Mesenchymal stem cell (in vitro differentiated cells and primary cell): ENCODE measurements at regions not wholly inside any gene's neighbourhood (a gene's known extent, or its start where the extent isn't known, plus 50 kb on each side); places are given as distances from the start of the nearest gene placed in this dataset.

ENCODE experiments used
- DNase-seq: peaks from one replicate; pipeline ENCODE4 v3.0.0-alpha.2; 2013
- H2AFZ ChIP-seq: one replicate; pipeline ENCODE4 v1.6.1; 2013; ENCODE audit warnings: low read depth, mild to moderate bottlenecking, control low read depth, inconsistent platforms, low read length, moderate library complexity
- H2AK5ac ChIP-seq: 2 replicates; pipeline ENCODE4 v1.6.1; 2013; ENCODE audit warnings: low read length, moderate library complexity, mild to moderate bottlenecking, inconsistent platforms; ENCODE audit not compliant: severe bottlenecking
- H2BK120ac ChIP-seq: one replicate; pipeline ENCODE4 v1.6.1; 2013; ENCODE audit warnings: low read depth, mild to moderate bottlenecking, inconsistent platforms, low read length, moderate library complexity
- H2BK12ac ChIP-seq, 2 experiments: one replicate each; pipeline ENCODE4 v1.6.1; 2013; ENCODE audit warnings: inconsistent platforms in 2 of 2, low read length in 2 of 2, mild to moderate bottlenecking in 2 of 2, moderate library complexity in 2 of 2, control low read depth in 1 of 2
- H2BK15ac ChIP-seq: one replicate; pipeline ENCODE4 v1.6.1; 2013; ENCODE audit warnings: mild to moderate bottlenecking, low read depth, inconsistent platforms; ENCODE audit not compliant: poor library complexity, severe bottlenecking
- H2BK5ac ChIP-seq: 2 replicates; pipeline ENCODE4 v1.6.1; 2013; ENCODE audit warnings: low read depth, mild to moderate bottlenecking, low read length, control low read depth, inconsistent platforms; ENCODE audit not compliant: poor library complexity, severe bottlenecking
- H3K14ac ChIP-seq, 2 experiments: one replicate each; pipeline ENCODE4 v1.6.1; 2013; ENCODE audit warnings: inconsistent platforms in 2 of 2, low read length in 2 of 2, control low read depth in 1 of 2, mild to moderate bottlenecking in 1 of 2, moderate library complexity in 1 of 2
- H3K18ac ChIP-seq, 2 experiments: one replicate each; pipeline ENCODE4 v1.6.1; 2013; ENCODE audit warnings: inconsistent platforms in 2 of 2, low read length in 2 of 2, control low read depth in 1 of 2, low read depth in 1 of 2, mild to moderate bottlenecking in 1 of 2
- H3K23ac ChIP-seq, 2 experiments: one replicate each; pipeline ENCODE4 v1.6.1; 2013; ENCODE audit warnings: inconsistent platforms in 2 of 2, low read length in 2 of 2, mild to moderate bottlenecking in 2 of 2, moderate library complexity in 2 of 2, control low read depth in 1 of 2
- H3K27ac ChIP-seq: 2 replicates; pipeline ENCODE4 v1.5.1; 2013; ENCODE audit warnings: mild to moderate bottlenecking, moderate library complexity, low read length, control low read depth, inconsistent platforms; ENCODE audit not compliant: poor library complexity, severe bottlenecking
- H3K27me3 ChIP-seq, 2 experiments: 2 replicates each; pipeline versions ENCODE4 v1.6.1 to v1.7.0; 2013; ENCODE audit warnings: low read length in 2 of 2, mild to moderate bottlenecking in 2 of 2, moderate library complexity in 2 of 2, control low read depth in 1 of 2, inconsistent platforms in 1 of 2; ENCODE audit not compliant: control insufficient read depth in 1 of 2, insufficient read depth in 1 of 2
- H3K36me3 ChIP-seq, 2 experiments: 2 replicates each; pipeline versions ENCODE4 v1.6.1 to v1.7.0; 2013; ENCODE audit warnings: low read length in 2 of 2, control low read depth in 1 of 2, inconsistent platforms in 1 of 2, low read depth in 1 of 2, mild to moderate bottlenecking in 1 of 2; ENCODE audit not compliant: insufficient read depth in 2 of 2, control insufficient read depth in 1 of 2
- H3K4ac ChIP-seq, 2 experiments: one replicate each; pipeline ENCODE4 v1.6.1; 2013; ENCODE audit warnings: inconsistent platforms in 2 of 2, low read length in 2 of 2, mild to moderate bottlenecking in 2 of 2, moderate library complexity in 2 of 2, control low read depth in 1 of 2, low read depth in 1 of 2
- H3K4me1 ChIP-seq: 2 replicates; pipeline ENCODE4 v1.6.1; 2013; ENCODE audit warnings: low read depth, low read length, control low read depth; ENCODE audit not compliant: control insufficient read depth, insufficient read depth
- H3K4me2 ChIP-seq: 2 replicates; pipeline ENCODE4 v1.6.1; 2013; ENCODE audit warnings: low read length, mild to moderate bottlenecking, inconsistent platforms; ENCODE audit not compliant: poor library complexity, severe bottlenecking
- H3K4me3 ChIP-seq, 2 experiments: 2 replicates each; pipeline versions ENCODE4 v1.5.1 to v1.7.0; 2013; ENCODE audit warnings: low read length in 2 of 2, mild to moderate bottlenecking in 2 of 2, control low read depth in 1 of 2, low read depth in 1 of 2; ENCODE audit not compliant: insufficient read depth in 1 of 2
- H3K79me1 ChIP-seq: replicated peaks from 2 replicates; pipeline ENCODE4 v1.6.1; 2013; ENCODE audit warnings: mild to moderate bottlenecking, control low read depth, low read length, inconsistent platforms; ENCODE audit not compliant: poor library complexity, severe bottlenecking
- H3K9ac ChIP-seq: 2 replicates; pipeline ENCODE4 v1.7.0; 2013; ENCODE audit warnings: mild to moderate bottlenecking, low read length, moderate library complexity
- H3K9me3 ChIP-seq: 2 replicates; pipeline ENCODE4 v1.7.0; 2013; ENCODE audit warnings: mild to moderate bottlenecking, low read length; ENCODE audit not compliant: control insufficient read depth
- H4K8ac ChIP-seq: one replicate; pipeline ENCODE4 v1.6.1; 2013; ENCODE audit warnings: inconsistent platforms, mild to moderate bottlenecking, low read length, moderate library complexity
- H4K91ac ChIP-seq: one replicate; pipeline ENCODE4 v1.6.1; 2013; ENCODE audit warnings: mild to moderate bottlenecking, low read length, inconsistent platforms
- WGBS: methylation state at CpG from one replicate; pipeline ENCODE4 v1.1.7; 2013; ENCODE audit warnings: mixed read lengths; 5-methylcytosine and 5-hydroxymethylcytosine counted together

- no peak overlapping the region for H3K14ac ChIP-seq
- H3K27ac ChIP-seq, result peak overlapping the region; percentile 79
- H2AK5ac ChIP-seq, result no peak overlapping the region
- H2BK12ac ChIP-seq, result no peak overlapping the region
- H2BK15ac ChIP-seq, result no peak overlapping the region
- H3K79me1 ChIP-seq, result no peaks in the 10 kb centered on the region
- no peak overlapping the region for H4K8ac ChIP-seq
- no peak overlapping the region for H4K91ac ChIP-seq
- H3K4me2 ChIP-seq, result no peak overlapping the region
- no peaks in the 10 kb centered on the region for H3K9me3 ChIP-seq
- peak overlapping the region; percentile 63 for H3K9ac ChIP-seq
- H3K23ac ChIP-seq, result no peak overlapping the region
- H3K4me1 ChIP-seq, result peaks cover 3% of the 10 kb centered on the region
- WGBS, result no CpG with 5 or more reads among the region's 1 CpG
- no peaks in the 10 kb centered on the region for H3K27me3 ChIP-seq
- no peak overlapping the region for H2BK120ac ChIP-seq
- H3K36me3 ChIP-seq, result no peaks in the 10 kb centered on the region
- no peak overlapping the region for H2BK5ac ChIP-seq
- H2AFZ ChIP-seq, result no peak overlapping the region
- no peak overlapping the region for H3K4ac ChIP-seq
- peak; percentile 89 for DNase-seq
- no peak overlapping the region for H3K18ac ChIP-seq
- no peak overlapping the region for H3K4me3 ChIP-seq
These were observed 765.6 kb downstream of the CDH11 start for GRCh38 chr16:64356267-64356666.

GRCh38 chr16:64352246-64352645 lies 769.6 kb downstream of the CDH11 start:
- no peak overlapping the region for H4K8ac ChIP-seq
- no peaks in the 10 kb centered on the region for H3K36me3 ChIP-seq
- H3K27me3 ChIP-seq, result no peaks in the 10 kb centered on the region
- H3K4me2 ChIP-seq, result no peak overlapping the region
- H2AFZ ChIP-seq, result no peak overlapping the region
- no peaks in the 10 kb centered on the region for H3K4me1 ChIP-seq
- H3K9ac ChIP-seq, result no peak overlapping the region
- no peak overlapping the region for H3K4ac ChIP-seq
- no peak overlapping the region for H3K4me3 ChIP-seq
- WGBS, result 100% methylated on average over 1 of the region's 1 CpG
- no peak overlapping the region for H2BK5ac ChIP-seq
- H3K27ac ChIP-seq, result no peak overlapping the region
- DNase-seq, result no peak
- H3K79me1 ChIP-seq, result no peaks in the 10 kb centered on the region
- H4K91ac ChIP-seq, result no peak overlapping the region
- no peaks in the 10 kb centered on the region for H3K9me3 ChIP-seq
- no peak overlapping the region for H3K14ac ChIP-seq
- no peak overlapping the region for H2BK120ac ChIP-seq
- H2BK12ac ChIP-seq, result no peak overlapping the region
- no peak overlapping the region for H2BK15ac ChIP-seq
- H3K23ac ChIP-seq, result no peak overlapping the region
- H3K18ac ChIP-seq, result no peak overlapping the region
- H2AK5ac ChIP-seq, result no peak overlapping the region

DNA sequence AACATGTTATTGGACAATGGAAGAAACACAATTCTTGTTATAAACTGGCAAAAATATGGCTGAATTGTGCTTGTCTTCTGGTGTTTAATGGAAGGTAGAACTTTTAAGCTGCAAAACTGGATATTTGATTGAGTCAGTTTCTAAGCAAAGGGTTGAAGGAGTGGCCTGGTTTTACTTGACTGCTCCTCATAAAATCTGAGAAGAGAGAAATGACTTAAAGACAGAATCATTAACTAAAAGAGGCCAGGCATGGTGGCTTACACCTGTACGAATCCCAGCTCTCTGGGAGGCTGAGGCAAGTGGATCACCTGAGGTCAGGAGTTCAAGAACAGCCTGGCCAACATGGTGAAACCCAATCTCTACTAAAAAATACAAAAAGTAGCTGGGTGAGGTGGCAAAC lies 770.7 kb downstream of the CDH11 start:
- Histone ChIP-seq H2BK5ac (no peak overlapping the region), H3K18ac (no peak overlapping the region), H3K4me1 (no peaks in the 10 kb centered on the region), H4K91ac (no peak overlapping the region), H3K4me2 (no peak overlapping the region), H2AK5ac (no peak overlapping the region), H3K79me1 (no peaks in the 10 kb centered on the region), H2AFZ (no peak overlapping the region), H3K36me3 (no peaks in the 10 kb centered on the region), H3K14ac (no peak overlapping the region), H3K4ac (no peak overlapping the region), H4K8ac (no peak overlapping the region), H3K27me3 (no peaks in the 10 kb centered on the region), H2BK12ac (no peak overlapping the region), H3K9ac (no peak overlapping the region), H3K4me3 (no peak overlapping the region), H2BK120ac (no peak overlapping the region), H3K9me3 (no peaks in the 10 kb centered on the region), H3K23ac (no peak overlapping the region), H2BK15ac (no peak overlapping the region), H3K27ac (no peak overlapping the region)
- no peak for DNase-seq
- WGBS, result 78% methylated on average over 1 of the region's 1 CpG

DNA sequence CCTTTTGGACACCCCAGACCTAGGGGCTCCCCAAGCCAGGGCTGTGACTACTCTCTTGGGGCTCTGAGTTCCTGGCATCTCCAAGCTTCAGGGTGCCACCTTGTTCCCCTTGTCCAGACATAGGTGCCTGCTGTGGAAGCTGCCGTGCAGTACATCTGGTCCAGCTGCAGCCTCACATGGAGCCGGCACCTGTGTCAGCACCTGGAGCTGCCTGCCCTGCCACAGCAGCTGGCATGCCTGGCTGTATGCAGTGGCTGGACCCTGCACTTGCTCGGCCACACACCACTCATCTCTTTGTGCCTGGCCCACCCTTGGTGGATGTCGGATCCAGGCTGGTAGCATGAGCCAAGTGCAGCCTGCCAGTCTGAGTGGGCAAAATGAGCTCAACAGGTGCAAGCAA lies 775.8 kb downstream of the CDH11 start:
- Histone ChIP-seq H3K18ac (peak overlapping the region in 1 of 2 experiments; percentile 54), H3K4me1 (no peaks in the 10 kb centered on the region), H4K91ac (no peak overlapping the region), H3K4me3 (no peak overlapping the region), H3K4ac (no peak overlapping the region), H3K9ac (no peak overlapping the region), H3K27me3 (no peaks in the 10 kb centered on the region), H2BK5ac (no peak overlapping the region), H3K27ac (no peak overlapping the region), H3K23ac (no peak overlapping the region), H2AFZ (no peak overlapping the region), H2BK15ac (no peak overlapping the region), H2AK5ac (no peak overlapping the region), H2BK12ac (no peak overlapping the region), H3K4me2 (no peak overlapping the region), H3K9me3 (no peaks in the 10 kb centered on the region), H3K79me1 (no peaks in the 10 kb centered on the region), H4K8ac (no peak overlapping the region), H3K14ac (peak overlapping the region in 1 of 2 experiments; percentile 13), H2BK120ac (no peak overlapping the region), H3K36me3 (no peaks in the 10 kb centered on the region)
- 98% methylated on average over 4 of the region's 4 CpGs for WGBS
- DNase-seq, result no peak
